A549 (cell line): ENCODE measurements at regions not wholly inside any gene's neighbourhood (a gene's known extent, or its start where the extent isn't known, plus 50 kb on each side); places are given as distances from the start of the nearest gene placed in this dataset.

Source experiments
- ATAC-seq, 2 experiments: fragments of 200-7000 bp in 1 of 2; fragments of >200 bp in 1 of 2; cut with Nextera tagmentation in 1 of 2; cut with Tn5 transposase in 1 of 2; 3 replicates each; pipeline versions ENCODE4 v1.8.0 to v1.9.1; 2018 to 2020; ENCODE audit warnings: mild to moderate bottlenecking in 1 of 2, moderate library complexity in 1 of 2
- CTCF ChIA-PET: fragments of 300-600 bp; sonication (Branson Sonifier 250); formaldehyde crosslinking; extraction: SDS; loops from one replicate; lab custom pipeline; 2021; ENCODE audit warnings: antibody characterized with exemption, inconsistent platforms; lab: Yijun Ruan, JAX
- POLR2A ChIA-PET: fragments of 350-600 bp; formaldehyde crosslinking; extraction: SDS; loops from one replicate; lab custom pipeline; 2021; ENCODE audit warnings: antibody characterized with exemption, inconsistent platforms; lab: Yijun Ruan, JAX
- DNase-seq, 2 experiments: peaks; one replicate each; pipeline versions ENCODE4 v3.0.0 to v3.0.0-alpha.2; 2011 to 2016; ENCODE audit warnings: low read depth in 1 of 2, low spot score in 1 of 2
- FAIRE-seq: peaks from 2 replicates; lab custom pipeline; 2011; peaks lifted over from hg19 to GRCh38; lab: Jason Lieb, UNC
- H3K27ac ChIP-seq, 2 experiments: fragments of >200 bp; sonication (Bioruptor Twin); formaldehyde crosslinking; 3 replicates each; pipeline ENCODE4 v1.5.1; 2016 to 2017
- H3K4me1 ChIP-seq: fragments of >200 bp; sonication (Bioruptor Twin); formaldehyde crosslinking; 3 replicates; pipeline ENCODE4 v1.6.1; 2016
- H3K4me2 ChIP-seq: fragments of >200 bp; sonication (Bioruptor Twin); formaldehyde crosslinking; 3 replicates; pipeline ENCODE4 v1.6.1; 2016
- H3K4me3 ChIP-seq: fragments of >200 bp; sonication (Bioruptor Twin); formaldehyde crosslinking; 3 replicates; pipeline ENCODE4 v1.5.1; 2016
- H3K9me3 ChIP-seq: fragments of >200 bp; sonication (Bioruptor Twin); formaldehyde crosslinking; 3 replicates; pipeline ENCODE4 v1.6.1; 2016
- CHD2 ChIP-seq: fragments of 150-350 bp; IDR thresholded peaks from 2 replicates; pipeline ENCODE4 v1.6.1; 2014; ENCODE audit warnings: low read length; ENCODE audit not compliant: partially characterized antibody
- EHMT2 ChIP-seq: fragments of 200-600 bp; sonication (generic); IDR thresholded peaks from 2 replicates; pipeline ENCODE4 v1.6.1; 2016; ENCODE audit warnings: antibody characterized with exemption, low read depth, mild to moderate bottlenecking, moderate library complexity
- ESRRA ChIP-seq: fragments of 150-350 bp; IDR thresholded peaks from 2 replicates; pipeline ENCODE4 v1.6.1; 2014; ENCODE audit warnings: mild to moderate bottlenecking, low read length, borderline replicate concordance
- FOSL2 ChIP-seq, 2 experiments: fragments of 450-650 bp in 1 of 2; fragments of >200 bp in 1 of 2; sonication (Bioruptor Twin) in 1 of 2; formaldehyde crosslinking; IDR thresholded peaks; 2 replicates each; pipeline versions ENCODE4 v1.5.0 to v1.6.1; 2016 to 2020; ENCODE audit warnings: mild to moderate bottlenecking in 1 of 2, moderate library complexity in 1 of 2
- GATA3 ChIP-seq: IDR thresholded peaks from 2 replicates; pipeline ENCODE4 v1.6.1; 2012; ENCODE audit warnings: borderline replicate concordance
- HDAC2 ChIP-seq: fragments of 200-600 bp; sonication (generic); IDR thresholded peaks from 2 replicates; pipeline ENCODE4 v1.6.1; 2016
- HEYL ChIP-seq: fragments of 250-450 bp; sonication (Bioruptor Pico); IDR thresholded peaks from 2 replicates; pipeline ENCODE4 v1.8.0; 2021; ENCODE audit warnings: mild to moderate bottlenecking, moderate library complexity
- HOXB13 ChIP-seq: fragments of 250-450 bp; sonication (Bioruptor Pico); IDR thresholded peaks from 2 replicates; pipeline ENCODE4 v1.5.0; 2020; ENCODE audit warnings: low read depth, mild to moderate bottlenecking, moderate library complexity
- HOXB5 ChIP-seq: fragments of 250-450 bp; sonication (Bioruptor Pico); IDR thresholded peaks from 2 replicates; pipeline ENCODE4 v1.5.0; 2020; ENCODE audit warnings: mild to moderate bottlenecking, moderate library complexity
- JUN ChIP-seq, 2 experiments: fragments of >200 bp; sonication (Bioruptor Twin); formaldehyde crosslinking; IDR thresholded peaks; 2 replicates in 1 of 2; 3 replicates in 1 of 2; pipeline ENCODE4 v1.6.1; 2016 to 2017
- JUNB ChIP-seq: fragments of >200 bp; sonication (Bioruptor Twin); formaldehyde crosslinking; IDR thresholded peaks from 2 replicates; pipeline ENCODE4 v1.6.1; 2016
- KDM1A ChIP-seq: fragments of 200-600 bp; sonication (generic); IDR thresholded peaks from 2 replicates; pipeline ENCODE4 v1.6.1; 2016; ENCODE audit warnings: low read depth, mild to moderate bottlenecking
- MAFK ChIP-seq: fragments of 450-650 bp; IDR thresholded peaks from 2 replicates; pipeline ENCODE4 v1.6.1; 2014; ENCODE audit not compliant: partially characterized antibody
- NFE2L2 ChIP-seq: fragments of 150-350 bp; conservative IDR thresholded peaks from 2 replicates; pipeline ENCODE4 v1.6.1; 2014; ENCODE audit warnings: low read length
- POLR2AphosphoS2 ChIP-seq: conservative IDR thresholded peaks from 2 replicates; pipeline ENCODE4 v1.6.1; 2012; ENCODE audit warnings: low read length, improper control_type of control experiment, inconsistent platforms
- SREBF2 ChIP-seq: fragments of 450-650 bp; IDR thresholded peaks from 2 replicates; pipeline ENCODE4 v1.6.1; 2014; ENCODE audit warnings: mild to moderate bottlenecking, moderate library complexity
- TP53 ChIP-seq: fragments of 250-450 bp; sonication (Bioruptor Pico); IDR thresholded peaks from 2 replicates; pipeline ENCODE4 v1.5.0; 2021; ENCODE audit warnings: mild to moderate bottlenecking, moderate library complexity
- ZC3H11A ChIP-seq: fragments of 450-650 bp; IDR thresholded peaks from 2 replicates; pipeline ENCODE4 v1.6.1; 2014; ENCODE audit warnings: antibody characterized with exemption, mild to moderate bottlenecking
- ZFP36 ChIP-seq: fragments of 450-650 bp; IDR thresholded peaks from 2 replicates; pipeline ENCODE4 v1.6.1; 2014; ENCODE audit warnings: borderline replicate concordance; ENCODE audit not compliant: partially characterized antibody
- WGBS: methylation state at CpG from one replicate; pipeline ENCODE4 v1.1.6; 2017; ENCODE audit errors: missing lambda C conversion rate; 5-methylcytosine and 5-hydroxymethylcytosine counted together
- TF ChIP-seq, protein P1 (sequence below): IDR thresholded peaks from 2 replicates; pipeline ENCODE4 v1.6.1; 2012
- TF ChIP-seq, protein P2 (sequence below): fragments of 200-600 bp; sonication (generic); IDR thresholded peaks from 2 replicates; pipeline ENCODE4 v1.6.1; 2016; ENCODE audit warnings: antibody characterized with exemption, mild to moderate bottlenecking, moderate library complexity
- TF ChIP-seq, protein P3 (sequence below): fragments of 150-350 bp; IDR thresholded peaks from 2 replicates; pipeline ENCODE4 v1.6.1; 2014; ENCODE audit warnings: low read depth, mild to moderate bottlenecking, low read length
- TF ChIP-seq, protein P4 (sequence below): IDR thresholded peaks from 2 replicates; pipeline ENCODE4 v1.6.1; 2012

DNA sequence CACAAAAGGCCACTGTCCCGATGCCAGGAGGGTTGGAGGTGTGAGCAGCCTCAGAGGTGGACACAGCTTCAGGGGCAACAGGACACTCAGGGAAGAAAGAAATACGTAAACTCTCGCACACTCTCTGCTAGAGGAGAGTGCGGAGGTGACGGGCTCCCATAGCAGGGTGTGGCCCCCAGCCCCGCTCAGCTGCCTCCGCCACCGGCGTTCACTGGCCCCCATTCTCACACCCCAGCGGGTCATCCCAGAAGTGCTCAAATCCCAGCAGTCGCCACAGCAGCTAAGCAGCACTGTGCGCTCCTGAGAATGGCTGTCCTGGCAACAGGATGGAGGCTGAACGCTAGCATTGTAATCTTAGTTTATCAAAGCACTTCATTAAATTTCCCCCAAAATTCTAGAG lies 315.6 kb upstream of the SALL3 start:
- no peak for FAIRE-seq

DNA sequence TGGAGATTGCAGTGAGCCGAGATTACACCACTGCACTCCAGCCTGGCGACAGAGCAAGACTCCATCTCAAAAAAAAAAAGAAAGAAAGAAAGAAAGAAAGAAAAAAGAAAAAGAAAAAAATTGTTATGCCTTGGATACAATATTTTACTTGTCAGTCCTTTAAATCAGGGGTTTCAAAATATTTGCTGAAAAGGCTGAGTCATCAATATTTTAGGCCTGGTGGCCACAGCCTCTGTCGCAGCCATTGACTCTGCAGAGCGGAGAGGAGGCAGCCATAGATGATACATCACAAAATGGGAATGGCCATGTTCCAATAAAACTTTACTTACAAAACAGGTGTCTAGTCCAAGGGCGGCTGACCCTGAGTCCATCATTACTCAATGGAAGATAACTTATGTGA lies 314.8 kb upstream of the SALL3 start:
- no peaks in the 10 kb centered on the region for H3K4me1 ChIP-seq
- CTCF ChIA-PET: no interaction called here
- 60% methylated on average over 5 of the region's 5 CpGs for WGBS
- H3K27ac ChIP-seq: no peak overlapping the region
- DNase-seq: no peak
- no peak for ATAC-seq
- no peaks in the 10 kb centered on the region for H3K9me3 ChIP-seq
- no peak for FAIRE-seq
- H3K4me2 ChIP-seq: no peak overlapping the region
- H3K4me3 ChIP-seq: no peak overlapping the region
- POLR2A ChIA-PET: no interaction called here
- TF ChIP-seq MAFK (peak; percentile 89), JUNB (no peak), ESRRA (no peak)

More for the DNA sequence above, 315.6 kb upstream of the SALL3 start:
- TF ChIP-seq HDAC2 (no peak), EHMT2 (no peak), ZC3H11A (no peak), MAFK (no peak)
- 59% methylated on average over 11 of the region's 13 CpGs for WGBS
- ATAC-seq (no peak), DNase-seq (no peak)
- no peaks in the 10 kb centered on the region for H3K9me3 ChIP-seq
- no peak overlapping the region for H3K4me2 ChIP-seq
- H3K4me1 ChIP-seq: no peaks in the 10 kb centered on the region
- no peak overlapping the region for H3K27ac ChIP-seq
- no peak overlapping the region for H3K4me3 ChIP-seq
- CTCF ChIA-PET: no interaction called here
- POLR2A ChIA-PET: no interaction called here

DNA sequence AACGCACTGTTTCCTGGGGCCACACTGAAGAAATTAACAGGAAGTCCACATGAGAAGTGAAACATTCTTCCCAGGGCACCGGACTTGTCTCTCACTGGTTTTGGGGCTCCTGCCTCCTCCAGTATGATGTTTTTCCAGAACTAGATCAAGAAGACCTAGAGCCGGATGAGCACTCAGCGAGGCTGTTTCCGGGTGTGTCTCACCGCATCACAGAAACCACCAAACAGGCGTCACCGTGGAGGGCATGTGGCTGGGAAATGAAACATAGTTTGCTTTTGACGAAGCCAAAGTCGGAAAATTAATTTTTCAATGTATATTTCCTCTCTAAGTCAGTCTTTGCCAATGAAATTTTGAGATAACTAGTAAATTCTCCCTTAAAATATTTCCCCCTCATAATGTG lies 314.0 kb upstream of the SALL3 start:
- ChIA-PET POLR2A (no interaction called here), CTCF (no interaction called here)
- Histone ChIP-seq H3K4me2 (no peak overlapping the region), H3K9me3 (no peaks in the 10 kb centered on the region), H3K27ac (no peak overlapping the region), H3K4me1 (no peaks in the 10 kb centered on the region), H3K4me3 (no peak overlapping the region)
- FAIRE-seq (no peak), ATAC-seq (no peak), DNase-seq (no peak)
- TF ChIP-seq CHD2: no peak
- no peak for TF ChIP-seq FOSL2 (IDR thresholded peaks at IDR 0.05)
- no peak for TF ChIP-seq FOSL2 (CRISPR knock-in tag; IDR thresholded peaks at IDR 0.05)
- TF ChIP-seq, protein P1, sequence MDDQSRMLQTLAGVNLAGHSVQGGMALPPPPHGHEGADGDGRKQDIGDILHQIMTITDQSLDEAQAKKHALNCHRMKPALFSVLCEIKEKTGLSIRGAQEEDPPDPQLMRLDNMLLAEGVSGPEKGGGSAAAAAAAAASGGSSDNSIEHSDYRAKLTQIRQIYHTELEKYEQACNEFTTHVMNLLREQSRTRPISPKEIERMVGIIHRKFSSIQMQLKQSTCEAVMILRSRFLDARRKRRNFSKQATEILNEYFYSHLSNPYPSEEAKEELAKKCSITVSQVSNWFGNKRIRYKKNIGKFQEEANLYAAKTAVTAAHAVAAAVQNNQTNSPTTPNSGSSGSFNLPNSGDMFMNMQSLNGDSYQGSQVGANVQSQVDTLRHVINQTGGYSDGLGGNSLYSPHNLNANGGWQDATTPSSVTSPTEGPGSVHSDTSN: no peak
- no peak for TF ChIP-seq HOXB13 (CRISPR knock-in tag)
- TF ChIP-seq, protein P2, sequence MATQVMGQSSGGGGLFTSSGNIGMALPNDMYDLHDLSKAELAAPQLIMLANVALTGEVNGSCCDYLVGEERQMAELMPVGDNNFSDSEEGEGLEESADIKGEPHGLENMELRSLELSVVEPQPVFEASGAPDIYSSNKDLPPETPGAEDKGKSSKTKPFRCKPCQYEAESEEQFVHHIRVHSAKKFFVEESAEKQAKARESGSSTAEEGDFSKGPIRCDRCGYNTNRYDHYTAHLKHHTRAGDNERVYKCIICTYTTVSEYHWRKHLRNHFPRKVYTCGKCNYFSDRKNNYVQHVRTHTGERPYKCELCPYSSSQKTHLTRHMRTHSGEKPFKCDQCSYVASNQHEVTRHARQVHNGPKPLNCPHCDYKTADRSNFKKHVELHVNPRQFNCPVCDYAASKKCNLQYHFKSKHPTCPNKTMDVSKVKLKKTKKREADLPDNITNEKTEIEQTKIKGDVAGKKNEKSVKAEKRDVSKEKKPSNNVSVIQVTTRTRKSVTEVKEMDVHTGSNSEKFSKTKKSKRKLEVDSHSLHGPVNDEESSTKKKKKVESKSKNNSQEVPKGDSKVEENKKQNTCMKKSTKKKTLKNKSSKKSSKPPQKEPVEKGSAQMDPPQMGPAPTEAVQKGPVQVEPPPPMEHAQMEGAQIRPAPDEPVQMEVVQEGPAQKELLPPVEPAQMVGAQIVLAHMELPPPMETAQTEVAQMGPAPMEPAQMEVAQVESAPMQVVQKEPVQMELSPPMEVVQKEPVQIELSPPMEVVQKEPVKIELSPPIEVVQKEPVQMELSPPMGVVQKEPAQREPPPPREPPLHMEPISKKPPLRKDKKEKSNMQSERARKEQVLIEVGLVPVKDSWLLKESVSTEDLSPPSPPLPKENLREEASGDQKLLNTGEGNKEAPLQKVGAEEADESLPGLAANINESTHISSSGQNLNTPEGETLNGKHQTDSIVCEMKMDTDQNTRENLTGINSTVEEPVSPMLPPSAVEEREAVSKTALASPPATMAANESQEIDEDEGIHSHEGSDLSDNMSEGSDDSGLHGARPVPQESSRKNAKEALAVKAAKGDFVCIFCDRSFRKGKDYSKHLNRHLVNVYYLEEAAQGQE: no peak
- no peak for TF ChIP-seq SREBF2
- TF ChIP-seq, protein P3, sequence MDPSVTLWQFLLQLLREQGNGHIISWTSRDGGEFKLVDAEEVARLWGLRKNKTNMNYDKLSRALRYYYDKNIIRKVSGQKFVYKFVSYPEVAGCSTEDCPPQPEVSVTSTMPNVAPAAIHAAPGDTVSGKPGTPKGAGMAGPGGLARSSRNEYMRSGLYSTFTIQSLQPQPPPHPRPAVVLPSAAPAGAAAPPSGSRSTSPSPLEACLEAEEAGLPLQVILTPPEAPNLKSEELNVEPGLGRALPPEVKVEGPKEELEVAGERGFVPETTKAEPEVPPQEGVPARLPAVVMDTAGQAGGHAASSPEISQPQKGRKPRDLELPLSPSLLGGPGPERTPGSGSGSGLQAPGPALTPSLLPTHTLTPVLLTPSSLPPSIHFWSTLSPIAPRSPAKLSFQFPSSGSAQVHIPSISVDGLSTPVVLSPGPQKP: no peak
- TF ChIP-seq JUN (IDR thresholded peaks at IDR 0.05): no peak
- no peak for TF ChIP-seq NFE2L2
- TF ChIP-seq GATA3: no peak
- no peak for TF ChIP-seq KDM1A
- TF ChIP-seq TP53 (CRISPR knock-in tag): no peak
- TF ChIP-seq, protein P4, sequence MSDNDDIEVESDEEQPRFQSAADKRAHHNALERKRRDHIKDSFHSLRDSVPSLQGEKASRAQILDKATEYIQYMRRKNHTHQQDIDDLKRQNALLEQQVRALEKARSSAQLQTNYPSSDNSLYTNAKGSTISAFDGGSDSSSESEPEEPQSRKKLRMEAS: no peak
- TF ChIP-seq HDAC2: no peak
- TF ChIP-seq POLR2AphosphoS2: no peak
- TF ChIP-seq ZC3H11A: no peak
- no peak for TF ChIP-seq HEYL
- TF ChIP-seq ZFP36: no peak
- TF ChIP-seq HOXB5 (CRISPR knock-in tag): no peak
- 47% methylated on average over 10 of the region's 10 CpGs for WGBS
